H1 (cell line): ENCODE measurements at regions not wholly inside any gene's neighbourhood (a gene's known extent, or its start where the extent isn't known, plus 50 kb on each side); places are given as distances from the start of the nearest gene placed in this dataset.

Experiments
- CTCF ChIA-PET: fragments of 300-600 bp; sonication (Branson Sonifier 250); formaldehyde crosslinking; loops from one replicate; lab custom pipeline; 2021; ENCODE audit not compliant: partially characterized antibody; lab: Charles Lee
- POLR2A ChIA-PET: fragments of 300-600 bp; sonication (Branson Sonifier 250); formaldehyde crosslinking; loops from one replicate; lab custom pipeline; 2021; ENCODE audit warnings: inconsistent platforms; ENCODE audit not compliant: partially characterized antibody; lab: Charles Lee
- DNase-seq, 2 experiments: peaks; one replicate each; pipeline versions ENCODE4 v3.0.0 to v3.0.0-alpha.2; 2010 to 2022; ENCODE audit warnings: low spot score in 2 of 2, low read depth in 1 of 2, mixed read lengths in 1 of 2
- FAIRE-seq: peaks from 2 replicates; lab custom pipeline; 2011; peaks lifted over from hg19 to GRCh38; lab: Jason Lieb, UNC
- H2AFZ ChIP-seq: 2 replicates; pipeline ENCODE4 v1.8.1; 2012; ENCODE audit warnings: low read length, inconsistent platforms
- H2AK5ac ChIP-seq: 2 replicates; pipeline ENCODE4 v1.6.1; 2013; ENCODE audit warnings: low read depth, low read length
- H2BK120ac ChIP-seq: replicated peaks from 2 replicates; pipeline ENCODE3; 2013; ENCODE audit warnings: low read depth, low read length, inconsistent platforms
- H2BK12ac ChIP-seq: 2 replicates; pipeline ENCODE4 v1.6.1; 2013; ENCODE audit warnings: low read depth, low read length
- H2BK15ac ChIP-seq: 2 replicates; pipeline ENCODE4 v1.6.1; 2013; ENCODE audit warnings: low read length
- H2BK20ac ChIP-seq: 2 replicates; pipeline ENCODE4 v1.6.1; 2013; ENCODE audit warnings: low read length
- H2BK5ac ChIP-seq: 2 replicates; pipeline ENCODE4 v1.6.1; 2013; ENCODE audit warnings: low read depth, low read length
- H3K14ac ChIP-seq: 2 replicates; pipeline ENCODE4 v1.6.1; 2013; ENCODE audit warnings: inconsistent platforms; ENCODE audit not compliant: insufficient read length
- H3K18ac ChIP-seq: 2 replicates; pipeline ENCODE4 v1.6.1; 2013; ENCODE audit warnings: low read length; ENCODE audit errors: extremely low read depth
- H3K23ac ChIP-seq: 2 replicates; pipeline ENCODE4 v1.6.1; 2013; ENCODE audit warnings: inconsistent platforms; ENCODE audit not compliant: insufficient read length
- H3K23me2 ChIP-seq: 2 replicates; pipeline ENCODE4 v1.6.1; 2013; ENCODE audit warnings: low read depth, low read length
- H3K27ac ChIP-seq: 2 replicates; pipeline ENCODE4 v1.6.1; 2011; ENCODE audit warnings: low read depth, low read length, inconsistent platforms
- H3K27me3 ChIP-seq, 4 experiments: replicated peaks in 1 of 4; 1 replicate in 1 of 4; 2 replicates in 3 of 4; pipeline versions ENCODE4 v1.6.1 to v1.8.1; 2011 to 2013; ENCODE audit warnings: low read length in 3 of 4, mild to moderate bottlenecking in 3 of 4, inconsistent platforms in 2 of 4, mixed read lengths in 2 of 4, moderate library complexity in 1 of 4; ENCODE audit not compliant: control insufficient read depth in 3 of 4, insufficient read depth in 3 of 4; ENCODE audit errors: extremely low read depth in 1 of 4
- H3K36me3 ChIP-seq, 4 experiments: 2 replicates each; pipeline versions ENCODE4 v1.6.1 to v1.8.1; 2011 to 2013; ENCODE audit warnings: mild to moderate bottlenecking in 4 of 4, low read length in 3 of 4, moderate library complexity in 2 of 4, control low read depth in 1 of 4, inconsistent platforms in 1 of 4; ENCODE audit not compliant: insufficient read depth in 4 of 4, control insufficient read depth in 2 of 4
- H3K4ac ChIP-seq: replicated peaks from 2 replicates; pipeline ENCODE3; 2013; ENCODE audit warnings: low read length, low read depth, mixed read lengths, inconsistent platforms; ENCODE audit not compliant: insufficient read length
- H3K4me1 ChIP-seq, 4 experiments: replicated peaks in 1 of 4; 1 replicate in 1 of 4; 2 replicates in 3 of 4; pipeline versions ENCODE4 v1.6.1 to v1.8.1; 2011 to 2013; ENCODE audit warnings: low read length in 3 of 4, inconsistent platforms in 2 of 4, mixed read lengths in 1 of 4; ENCODE audit not compliant: insufficient read depth in 4 of 4, control insufficient read depth in 3 of 4
- H3K4me2 ChIP-seq, 2 experiments: 2 replicates each; pipeline versions ENCODE4 v1.6.1 to v1.8.1; 2011 to 2013; ENCODE audit warnings: low read depth in 2 of 2, low read length in 2 of 2, control low read depth in 1 of 2, inconsistent platforms in 1 of 2, mild to moderate bottlenecking in 1 of 2; ENCODE audit not compliant: insufficient read depth in 1 of 2
- H3K4me3 ChIP-seq, 4 experiments: fragments of 200-600, 300-600 bp in 1 of 4; sonication (generic), shearing (Covaris generic), sonication (Bioruptor Twin) in 1 of 4; 2 replicates each; pipeline versions ENCODE4 v1.5.1 to v1.8.1; 2011 to 2016; ENCODE audit warnings: low read length in 4 of 4, low read depth in 3 of 4, control low read depth in 2 of 4, inconsistent platforms in 2 of 4, mild to moderate bottlenecking in 2 of 4, mixed read lengths in 1 of 4, moderate library complexity in 1 of 4; ENCODE audit not compliant: insufficient read depth in 2 of 4; ENCODE audit errors: extremely low read depth in 1 of 4
- H3K56ac ChIP-seq: replicated peaks from 2 replicates; pipeline ENCODE3; 2013; ENCODE audit warnings: low read depth, mild to moderate bottlenecking, mixed read lengths, low read length, inconsistent platforms; ENCODE audit not compliant: insufficient read length
- H3K79me1 ChIP-seq: 2 replicates; pipeline ENCODE4 v1.6.1; 2013; ENCODE audit warnings: low read depth, low read length, control low read depth
- H3K79me2 ChIP-seq, 2 experiments: 2 replicates each; pipeline versions ENCODE4 v1.6.1 to v1.8.1; 2012 to 2013; ENCODE audit warnings: low read length in 2 of 2, mild to moderate bottlenecking in 2 of 2, inconsistent platforms in 1 of 2; ENCODE audit not compliant: insufficient read depth in 2 of 2, control insufficient read depth in 1 of 2
- H3K9ac ChIP-seq, 4 experiments: replicated peaks in 1 of 4; 1 replicate in 1 of 4; 2 replicates in 3 of 4; pipeline versions ENCODE4 v1.6.1 to v1.8.1; 2011 to 2013; ENCODE audit warnings: low read depth in 3 of 4, low read length in 3 of 4, control low read depth in 2 of 4, mild to moderate bottlenecking in 2 of 4, moderate library complexity in 2 of 4, inconsistent platforms in 1 of 4; ENCODE audit errors: extremely low read depth in 1 of 4
- H3K9me3 ChIP-seq, 2 experiments: 2 replicates each; pipeline versions ENCODE4 v1.6.1 to v1.8.1; 2012 to 2013; ENCODE audit warnings: mild to moderate bottlenecking in 2 of 2, moderate library complexity in 2 of 2, control low read depth in 1 of 2, inconsistent platforms in 1 of 2, low read depth in 1 of 2, low read length in 1 of 2, mixed read lengths in 1 of 2; ENCODE audit not compliant: insufficient read depth in 2 of 2
- H4K20me1 ChIP-seq, 2 experiments: replicated peaks in 1 of 2; 2 replicates each; pipeline versions ENCODE3 to v1.8.1; 2011 to 2013; ENCODE audit warnings: inconsistent platforms in 2 of 2, low read length in 2 of 2, mild to moderate bottlenecking in 1 of 2; ENCODE audit not compliant: insufficient read depth in 2 of 2, control insufficient read depth in 1 of 2
- H4K5ac ChIP-seq: 2 replicates; pipeline ENCODE4 v1.6.1; 2013; ENCODE audit warnings: low read length, low read depth, mixed read lengths, inconsistent platforms; ENCODE audit not compliant: insufficient read length
- H4K8ac ChIP-seq: 2 replicates; pipeline ENCODE4 v1.8.0; 2013; ENCODE audit warnings: mild to moderate bottlenecking, moderate library complexity, low read length, inconsistent platforms; ENCODE audit not compliant: insufficient read depth; ENCODE audit errors: extremely low read depth
- H4K91ac ChIP-seq: replicated peaks from 2 replicates; pipeline ENCODE3; 2013; ENCODE audit warnings: low read length, mixed read lengths, inconsistent platforms; ENCODE audit not compliant: insufficient read length
- NRF1 ChIP-seq: IDR thresholded peaks from 2 replicates; pipeline ENCODE4 v1.6.1; 2011; ENCODE audit warnings: mild to moderate bottlenecking, low read depth, low read length, improper control_type of control experiment
- WGBS, 2 experiments: shearing (Covaris generic) in 1 of 2; methylation state at CpG; one replicate each; pipeline versions ENCODE4 v1.1.6 to v1.1.7; 2013 to 2015; ENCODE audit warnings: low lambda C conversion rate in 2 of 2, mixed read lengths in 2 of 2, inconsistent platforms in 1 of 2, low coverage in 1 of 2, missing lambda C conversion rate in 1 of 2; ENCODE audit not compliant: insufficient replicate concordance in 2 of 2, insufficient coverage in 1 of 2, insufficient read length in 1 of 2; ENCODE audit errors: extremely low coverage in 1 of 2, missing lambda C conversion rate in 1 of 2; 5-methylcytosine and 5-hydroxymethylcytosine counted together

DNA sequence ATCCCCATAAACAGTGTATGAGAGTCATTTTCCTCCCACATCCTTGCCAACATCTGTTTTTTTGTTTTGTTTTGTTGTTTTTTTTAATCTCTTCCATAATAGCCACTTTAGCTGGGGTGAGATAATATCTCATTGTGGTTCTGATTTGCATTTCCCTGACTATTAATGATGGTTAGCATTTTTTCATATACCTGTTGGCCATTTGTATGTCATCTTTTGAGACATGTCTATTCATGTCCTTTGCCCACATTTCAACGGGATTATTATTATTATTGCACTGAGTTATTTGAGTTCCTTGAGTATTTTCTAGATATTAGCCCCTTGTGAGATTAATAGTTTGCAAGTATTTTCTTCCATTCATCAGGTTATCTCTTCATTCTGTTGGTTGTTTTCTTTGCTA, 223.3 kb downstream of the LPIN1 start:
- no peak for DNase-seq
- H3K23me2 ChIP-seq: no peaks in the 10 kb centered on the region
- H2AK5ac ChIP-seq: no peak overlapping the region
- H3K4me3 ChIP-seq: no peak overlapping the region
- H3K4me1 ChIP-seq: no peaks in the 10 kb centered on the region
- H3K4ac ChIP-seq: no peak overlapping the region
- H2BK20ac ChIP-seq: no peak overlapping the region
- H2BK120ac ChIP-seq: no peak overlapping the region
- H3K14ac ChIP-seq: no peak overlapping the region
- WGBS, 2 experiments: 96% methylated on average over 1 of the region's 1 CpG; no CpG with 5 or more reads in 1 of the 2 experiments
- H3K79me2 ChIP-seq: no peaks in the 10 kb centered on the region
- H3K18ac ChIP-seq: no peak overlapping the region
- H4K5ac ChIP-seq: no peak overlapping the region
- H4K91ac ChIP-seq: no peak overlapping the region
- CTCF ChIA-PET: no interaction called here
- no peaks in the 10 kb centered on the region for H3K9me3 ChIP-seq
- no peak overlapping the region for H4K8ac ChIP-seq
- no peak overlapping the region for H3K56ac ChIP-seq
- TF ChIP-seq NRF1: no peak
- no peak overlapping the region for H2BK12ac ChIP-seq
- no peak overlapping the region for H3K27ac ChIP-seq
- no peak overlapping the region for H2AFZ ChIP-seq
- no peak overlapping the region for H3K4me2 ChIP-seq
- no peak overlapping the region for H2BK15ac ChIP-seq
- no peak overlapping the region for H3K9ac ChIP-seq
- H3K36me3 ChIP-seq: no peaks in the 10 kb centered on the region; a peak in 1 of 8 replicates
- no peak overlapping the region for H2BK5ac ChIP-seq
- H3K23ac ChIP-seq: no peak overlapping the region
- no peaks in the 10 kb centered on the region for H4K20me1 ChIP-seq
- no peaks in the 10 kb centered on the region for H3K79me1 ChIP-seq
- no peak for FAIRE-seq
- POLR2A ChIA-PET: no interaction called here
- H3K27me3 ChIP-seq: no peaks in the 10 kb centered on the region
